ENCODE measurements at regions not wholly inside any gene's neighbourhood (a gene's known extent, or its start where the extent isn't known, plus 50 kb on each side); places are given as distances from the start of the nearest gene placed in this dataset.

DNA sequence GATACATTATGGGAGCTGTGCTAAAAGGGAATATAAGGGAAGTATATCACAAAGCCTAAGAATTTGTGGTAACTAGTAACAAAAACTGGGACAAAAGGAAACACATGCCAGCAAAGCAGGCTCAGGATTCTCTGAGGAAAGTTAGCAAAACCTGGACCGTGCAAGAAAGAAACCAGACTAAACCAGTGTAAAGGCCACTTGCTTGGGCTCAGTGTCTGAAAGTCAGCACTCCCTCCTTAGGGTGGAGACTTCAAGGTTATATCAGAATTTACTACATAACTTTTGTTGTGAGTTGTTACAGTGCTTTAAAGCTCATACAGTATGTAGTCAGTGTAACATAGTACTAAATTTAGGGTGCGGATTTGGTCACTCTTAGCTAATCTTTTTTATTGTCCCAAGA, 269.9 kb upstream of the GADL1 start:
- intact Hi-C loops (cut with micrococcal nuclease): no loop called here
- H3K36me3 Mint-ChIP-seq (ENCODE audit: low read depth): no peaks in the 10 kb centered on the region
- no peaks in the 10 kb centered on the region for H3K9me3 Mint-ChIP-seq
- peaks cover 7% of the 10 kb centered on the region for H3K4me1 Mint-ChIP-seq
- no peak for DNase-seq
- H3K27ac Mint-ChIP-seq: no peak overlapping the region
- H3K4me3 Mint-ChIP-seq: no peak overlapping the region
- no peaks in the 10 kb centered on the region for H3K27me3 Mint-ChIP-seq

- intact Hi-C loops (cut with micrococcal nuclease): no loop called here
- H3K36me3 Mint-ChIP-seq (ENCODE audit: low read depth): no peaks in the 10 kb centered on the region
- H3K9me3 Mint-ChIP-seq: no peaks in the 10 kb centered on the region
Observed at GRCh38 chr3:31165399-31165860, 271.0 kb upstream of the GADL1 start.

DNA sequence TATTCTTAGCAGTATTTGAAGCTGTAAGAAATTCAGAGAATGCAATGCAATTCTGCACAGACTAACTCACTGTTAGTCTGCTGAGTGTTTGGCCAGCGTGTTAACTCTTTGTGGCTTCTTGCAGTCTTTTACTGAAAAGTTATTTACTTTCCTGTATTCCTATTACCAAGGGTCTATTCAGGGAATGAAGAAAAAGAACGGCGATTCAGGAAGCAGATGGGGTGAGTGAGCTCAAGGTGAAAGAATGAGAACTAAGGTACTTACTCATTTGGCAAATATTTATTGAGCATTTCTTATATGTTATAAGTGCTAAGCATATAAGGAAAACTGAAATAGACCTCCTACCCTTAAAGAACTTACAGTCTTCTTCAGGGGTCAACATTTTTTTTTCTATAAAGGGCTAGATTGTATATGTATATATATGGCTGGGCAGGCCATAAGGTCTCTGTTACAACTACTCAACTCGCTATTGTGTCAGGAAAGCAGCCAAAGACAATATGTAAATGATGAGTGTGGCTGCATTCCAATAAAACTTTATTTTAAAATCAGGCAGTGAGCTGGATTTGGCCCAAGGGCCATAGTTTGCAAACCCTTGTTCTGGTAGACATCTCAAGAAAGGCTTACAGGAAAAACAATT, 271.9 kb upstream of the GADL1 start:
- no peak for DNase-seq
- H3K36me3 Mint-ChIP-seq (ENCODE audit: low read depth): no peaks in the 10 kb centered on the region
- H3K4me1 Mint-ChIP-seq: peaks cover 11% of the 10 kb centered on the region
- no peaks in the 10 kb centered on the region for H3K27me3 Mint-ChIP-seq
- H3K4me3 Mint-ChIP-seq: no peak overlapping the region
- peaks cover 5% of the 10 kb centered on the region for H3K9me3 Mint-ChIP-seq
- intact Hi-C loops (cut with micrococcal nuclease): no loop called here
- H3K27ac Mint-ChIP-seq: no peak overlapping the region

More at GRCh38 chr3:31165399-31165860, 271.0 kb upstream of the GADL1 start:
- peaks cover 7% of the 10 kb centered on the region for H3K4me1 Mint-ChIP-seq
- H3K4me3 Mint-ChIP-seq: no peak overlapping the region
- H3K27ac Mint-ChIP-seq: no peak overlapping the region
- no peak for DNase-seq
- no peaks in the 10 kb centered on the region for H3K27me3 Mint-ChIP-seq

- Mint-ChIP-seq H3K4me1 (peaks cover 11% of the 10 kb centered on the region), H3K9me3 (peaks cover 11% of the 10 kb centered on the region), H3K27ac (no peak overlapping the region), H3K36me3 (ENCODE audit: low read depth) (no peaks in the 10 kb centered on the region), H3K4me3 (no peak overlapping the region), H3K27me3 (no peaks in the 10 kb centered on the region)
- intact Hi-C loops (cut with micrococcal nuclease): no loop called here
- no peak for DNase-seq
Observed at GRCh38 chr3:31167666-31168065, 273.2 kb upstream of the GADL1 start.

DNA sequence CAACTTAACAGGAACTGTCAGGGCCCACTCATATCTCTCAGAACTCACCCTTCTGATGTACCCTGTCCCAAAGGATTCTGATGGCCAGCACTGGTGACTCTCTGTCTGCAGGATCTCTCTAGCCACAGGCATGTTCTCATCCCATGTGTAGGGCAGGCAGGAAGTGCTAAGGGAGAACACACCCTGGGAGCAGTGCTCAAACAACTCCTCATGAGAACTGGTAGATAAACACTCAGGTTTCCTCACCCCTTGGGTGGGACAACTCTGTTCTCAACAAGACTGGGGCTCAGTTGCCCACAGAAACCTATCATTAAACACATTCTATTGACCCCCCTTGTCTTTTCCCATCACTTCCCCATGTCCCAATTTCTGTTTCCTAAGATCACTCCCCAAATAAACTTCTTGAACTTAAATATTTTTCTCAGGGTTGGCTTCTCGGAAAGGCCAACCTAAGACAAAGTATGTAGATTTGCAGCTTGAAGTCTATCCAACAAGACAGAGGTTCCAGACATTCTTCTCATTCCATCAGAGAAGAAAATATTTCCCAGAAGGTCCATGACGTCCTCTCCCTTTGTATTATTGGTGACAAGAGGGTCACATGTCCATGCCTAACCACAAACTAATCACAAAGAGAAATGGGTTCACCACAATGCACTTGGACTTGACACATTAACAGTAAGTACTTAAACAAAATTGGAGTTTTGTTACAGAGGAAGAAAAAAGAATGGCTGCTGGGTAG, 276.6 kb upstream of the GADL1 start:
- Mint-ChIP-seq H3K27ac (no peak overlapping the region), H3K36me3 (ENCODE audit: low read depth) (no peaks in the 10 kb centered on the region), H3K4me3 (no peak overlapping the region), H3K4me1 (peaks cover 14% of the 10 kb centered on the region), H3K9me3 (peaks cover 11% of the 10 kb centered on the region), H3K27me3 (no peaks in the 10 kb centered on the region)
- intact Hi-C loops (cut with micrococcal nuclease): no loop called here
- no peak for DNase-seq

DNA sequence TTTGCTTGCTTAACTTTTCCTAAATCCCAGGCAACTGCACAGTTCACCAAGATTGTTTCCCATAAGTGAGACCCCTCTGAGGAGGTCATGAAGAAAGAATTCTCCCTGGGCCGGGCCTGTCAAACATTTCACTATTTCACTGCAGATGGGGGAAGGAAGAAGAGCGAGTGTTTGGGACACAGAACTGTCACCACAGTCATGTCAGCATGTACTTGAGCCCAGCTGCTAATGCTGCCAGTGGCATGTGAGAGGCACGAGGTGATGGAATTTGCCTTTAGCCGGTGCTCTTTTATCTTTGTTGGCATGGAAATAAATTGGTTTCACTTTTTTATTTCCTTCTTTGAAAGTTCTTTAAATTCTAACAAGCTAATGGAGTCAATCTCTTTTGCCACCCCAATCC, 277.9 kb upstream of the GADL1 start:
- Mint-ChIP-seq H3K9me3 (peaks cover 13% of the 10 kb centered on the region), H3K27ac (no peak overlapping the region), H3K27me3 (no peaks in the 10 kb centered on the region), H3K4me3 (no peak overlapping the region), H3K36me3 (ENCODE audit: low read depth) (no peaks in the 10 kb centered on the region), H3K4me1 (peaks cover 7% of the 10 kb centered on the region)
- intact Hi-C loops (cut with micrococcal nuclease): no loop called here
- no peak for DNase-seq

GRCh38 chr3:31173118-31173718, 278.8 kb upstream of the GADL1 start:
- Mint-ChIP-seq H3K9me3 (peaks cover 15% of the 10 kb centered on the region), H3K4me1 (peaks cover 7% of the 10 kb centered on the region), H3K27me3 (no peaks in the 10 kb centered on the region), H3K27ac (no peak overlapping the region), H3K36me3 (ENCODE audit: low read depth) (no peaks in the 10 kb centered on the region), H3K4me3 (no peak overlapping the region)
- intact Hi-C loops (cut with micrococcal nuclease): no loop called here
- no peak for DNase-seq

DNA sequence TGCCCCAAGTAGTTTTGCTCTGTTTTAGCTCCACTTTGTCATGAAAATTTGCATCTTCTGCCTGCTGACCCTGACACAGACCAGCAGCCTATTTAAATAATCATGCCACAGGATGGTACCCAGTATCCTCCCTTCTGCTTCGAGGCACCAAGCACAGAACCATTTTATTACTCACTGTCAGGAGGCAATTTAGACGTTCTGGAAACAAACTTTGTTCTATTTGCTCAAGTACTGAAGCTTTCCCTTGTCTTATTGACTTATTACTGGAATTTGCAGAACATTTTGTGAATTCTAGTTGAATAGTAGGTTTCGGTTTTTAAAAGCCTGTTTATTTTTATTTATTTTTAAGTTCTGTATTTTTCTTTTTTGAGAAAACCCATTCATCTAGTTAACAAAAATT, 279.6 kb upstream of the GADL1 start:
- Mint-ChIP-seq H3K9me3 (peaks cover 15% of the 10 kb centered on the region), H3K27me3 (no peaks in the 10 kb centered on the region), H3K36me3 (ENCODE audit: low read depth) (no peaks in the 10 kb centered on the region), H3K4me3 (no peak overlapping the region), H3K4me1 (peaks cover 7% of the 10 kb centered on the region), H3K27ac (no peak overlapping the region)
- no peak for DNase-seq
- intact Hi-C loops (cut with micrococcal nuclease): no loop called here

DNA sequence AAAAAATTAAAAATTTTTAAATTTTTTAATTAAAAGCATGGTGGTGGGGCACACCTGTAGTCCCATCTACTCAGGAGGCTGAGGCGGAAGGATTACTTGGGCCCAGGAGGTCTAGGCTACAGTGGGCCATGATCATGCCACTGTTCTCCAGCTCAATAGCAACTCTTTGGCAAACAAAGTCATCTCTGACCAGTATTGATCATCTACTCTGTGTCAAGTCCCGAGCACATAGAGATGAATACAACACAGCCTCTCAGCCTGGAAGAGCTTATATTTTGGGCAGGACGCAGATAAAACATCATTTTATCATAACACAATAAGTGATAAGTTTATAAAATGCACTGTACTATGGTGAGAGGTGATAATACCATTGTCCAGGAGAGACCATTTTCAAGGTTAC, 281.6 kb upstream of the GADL1 start:
- Mint-ChIP-seq H3K27me3 (no peaks in the 10 kb centered on the region), H3K4me3 (no peak overlapping the region)

DNA sequence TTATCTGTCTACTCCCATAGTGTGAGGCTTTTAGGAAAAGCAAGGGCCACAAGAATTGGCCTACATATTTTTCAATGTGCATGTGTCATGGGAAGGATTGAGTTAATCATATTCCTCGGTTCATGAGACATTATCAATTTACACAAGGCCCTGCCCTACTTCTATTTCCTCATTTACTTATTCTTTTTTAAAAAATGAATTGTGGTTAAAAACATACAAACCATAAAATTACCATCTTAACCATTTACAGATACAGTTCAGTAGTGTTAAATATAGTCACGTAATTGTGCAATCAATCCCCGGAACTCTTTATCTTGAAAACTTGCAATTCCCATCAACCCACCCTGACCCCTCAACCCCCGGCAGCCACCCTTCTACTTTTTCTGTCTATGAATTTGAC, 284.0 kb upstream of the GADL1 start:
- Mint-ChIP-seq H3K36me3 (ENCODE audit: low read depth) (no peaks in the 10 kb centered on the region), H3K27ac (no peak overlapping the region), H3K9me3 (peaks cover 8% of the 10 kb centered on the region), H3K4me1 (no peaks in the 10 kb centered on the region), H3K4me3 (no peak overlapping the region), H3K27me3 (no peaks in the 10 kb centered on the region)
- DNase-seq: no peak
- intact Hi-C loops (cut with micrococcal nuclease): no loop called here

More for the DNA sequence above, 281.6 kb upstream of the GADL1 start:
- Mint-ChIP-seq H3K9me3 (peaks cover 17% of the 10 kb centered on the region), H3K27ac (no peak overlapping the region), H3K36me3 (ENCODE audit: low read depth) (no peaks in the 10 kb centered on the region), H3K4me1 (peaks cover 4% of the 10 kb centered on the region)
- DNase-seq: no peak
- intact Hi-C loops (cut with micrococcal nuclease): no loop called here

DNA sequence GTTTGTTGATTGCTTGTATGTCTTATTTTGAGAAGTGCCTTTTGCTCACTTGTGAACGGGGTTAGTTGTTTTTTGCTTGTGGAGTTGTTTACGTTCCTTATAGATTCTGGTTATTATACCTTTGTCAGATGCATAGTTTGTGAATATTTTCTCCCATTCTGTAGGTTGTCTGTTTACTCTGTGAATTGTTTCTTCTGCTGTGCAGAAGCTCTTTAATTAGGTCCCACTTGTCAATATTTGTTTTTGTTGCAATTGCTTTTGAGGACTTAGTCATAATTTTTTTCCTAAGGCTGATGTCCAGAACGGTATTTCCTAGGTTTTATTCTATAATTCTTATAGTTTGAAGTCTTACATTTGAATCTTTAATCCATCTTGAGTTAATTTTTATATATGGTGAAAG, 285.3 kb upstream of the GADL1 start:
- DNase-seq: no peak
- intact Hi-C loops (cut with micrococcal nuclease): no loop called here
- Mint-ChIP-seq H3K36me3 (ENCODE audit: low read depth) (no peaks in the 10 kb centered on the region), H3K9me3 (peaks cover 8% of the 10 kb centered on the region), H3K4me3 (no peak overlapping the region), H3K27ac (no peak overlapping the region), H3K27me3 (no peaks in the 10 kb centered on the region), H3K4me1 (no peaks in the 10 kb centered on the region)

GRCh38 chr3:31180274-31180673, 285.8 kb upstream of the GADL1 start:
- intact Hi-C loops (cut with micrococcal nuclease): no loop called here
- Mint-ChIP-seq H3K36me3 (ENCODE audit: low read depth) (no peaks in the 10 kb centered on the region), H3K27me3 (no peaks in the 10 kb centered on the region), H3K9me3 (peaks cover 8% of the 10 kb centered on the region), H3K27ac (no peak overlapping the region), H3K4me1 (no peaks in the 10 kb centered on the region), H3K4me3 (no peak overlapping the region)
- no peak for DNase-seq

- H3K27ac Mint-ChIP-seq: no peak overlapping the region
Observed at GRCh38 chr3:31181661-31182060, 287.2 kb upstream of the GADL1 start.

GRCh38 chr3:31182661-31183060, 288.2 kb upstream of the GADL1 start:
- Mint-ChIP-seq H3K27me3 (peaks cover 2% of the 10 kb centered on the region), H3K27ac (no peak overlapping the region), H3K9me3 (peaks cover 12% of the 10 kb centered on the region), H3K4me1 (no peaks in the 10 kb centered on the region), H3K36me3 (ENCODE audit: low read depth) (no peaks in the 10 kb centered on the region), H3K4me3 (no peak overlapping the region)
- intact Hi-C loops (cut with micrococcal nuclease): no loop called here
- no peak for DNase-seq

More at GRCh38 chr3:31181661-31182060, 287.2 kb upstream of the GADL1 start:
- DNase-seq: no peak
- Mint-ChIP-seq H3K36me3 (ENCODE audit: low read depth) (no peaks in the 10 kb centered on the region), H3K4me1 (no peaks in the 10 kb centered on the region), H3K9me3 (peaks cover 17% of the 10 kb centered on the region), H3K27me3 (peaks cover 2% of the 10 kb centered on the region), H3K4me3 (no peak overlapping the region)
- intact Hi-C loops (cut with micrococcal nuclease): no loop called here
